Hepatocyte (in vitro differentiated cells): ENCODE measurements at regions not wholly inside any gene's neighbourhood (a gene's known extent, or its start where the extent isn't known, plus 50 kb on each side); places are given as distances from the start of the nearest gene placed in this dataset.

Experiments used
- DNase-seq: peaks from one replicate; pipeline ENCODE4 v3.0.0-alpha.2; 2016; ENCODE audit warnings: low spot score
- H2AFZ ChIP-seq: fragments of 200-600 bp; sonication (generic); 2 replicates; pipeline ENCODE4 v1.6.0; 2016; ENCODE audit warnings: antibody characterized with exemption, mild to moderate bottlenecking
- H3K27ac ChIP-seq: fragments of 200-600 bp; sonication (generic); 2 replicates; pipeline ENCODE4 v1.5.1; 2016; ENCODE audit warnings: mild to moderate bottlenecking
- H3K27me3 ChIP-seq: fragments of 200-600 bp; sonication (generic); 2 replicates; pipeline ENCODE4 v1.6.1; 2016
- H3K36me3 ChIP-seq: fragments of 200-600 bp; sonication (generic); replicated peaks from 2 replicates; pipeline ENCODE4 v1.5.1; 2016; ENCODE audit warnings: low read depth; ENCODE audit not compliant: insufficient read depth
- H3K4me1 ChIP-seq: fragments of 200-600 bp; sonication (generic); 2 replicates; pipeline ENCODE4 v1.5.1; 2016; ENCODE audit warnings: mild to moderate bottlenecking, moderate library complexity; ENCODE audit not compliant: insufficient read depth
- H3K4me2 ChIP-seq: fragments of 200-600 bp; sonication (generic); 2 replicates; pipeline ENCODE4 v1.6.0; 2016
- H3K4me3 ChIP-seq: fragments of 200-600 bp; sonication (generic); 2 replicates; pipeline ENCODE4 v1.5.1; 2016; ENCODE audit warnings: mild to moderate bottlenecking
- H3K79me2 ChIP-seq: fragments of 200-600 bp; sonication (generic); 2 replicates; pipeline ENCODE4 v1.6.0; 2017; ENCODE audit warnings: mild to moderate bottlenecking
- H3K9me2 ChIP-seq: fragments of 200-600 bp; sonication (generic); replicated peaks from 2 replicates; pipeline ENCODE4 v1.6.0; 2017; ENCODE audit warnings: mild to moderate bottlenecking; ENCODE audit not compliant: insufficient read depth
- H3K9me3 ChIP-seq: fragments of 200-600 bp; sonication (generic); 2 replicates; pipeline ENCODE4 v1.5.1; 2016; ENCODE audit warnings: low read depth, mild to moderate bottlenecking
- H4K20me1 ChIP-seq: fragments of 200-600 bp; sonication (generic); 2 replicates; pipeline ENCODE4 v1.6.0; 2016; ENCODE audit warnings: mild to moderate bottlenecking; ENCODE audit not compliant: insufficient read depth, poor library complexity, severe bottlenecking
- CTCF ChIP-seq: fragments of 200-600 bp; sonication (generic); IDR thresholded peaks from 2 replicates; pipeline ENCODE4 v1.5.1; 2016; ENCODE audit warnings: antibody characterized with exemption, mild to moderate bottlenecking; ENCODE audit not compliant: poor library complexity
- EZH2 ChIP-seq: fragments of 200-600 bp; sonication (generic); IDR thresholded peaks from 2 replicates; pipeline ENCODE4 v1.6.1; 2016; ENCODE audit warnings: antibody characterized with exemption, mild to moderate bottlenecking, borderline replicate concordance
- EZH2phosphoT487 ChIP-seq: fragments of 200-600 bp; sonication (generic); IDR thresholded peaks from one replicate; pipeline ENCODE4 v1.6.1; 2018; ENCODE audit warnings: antibody characterized with exemption, mild to moderate bottlenecking, low read depth, moderate library complexity; ENCODE audit not compliant: unreplicated experiment, severe bottlenecking
- WGBS: methylation state at CpG from one replicate; pipeline ENCODE4 v1.1.6; 2016; ENCODE audit warnings: low lambda C conversion rate; ENCODE audit errors: missing lambda C conversion rate; 5-methylcytosine and 5-hydroxymethylcytosine counted together

- Histone ChIP-seq H3K4me2 (no peak overlapping the region), H3K27ac (no peak overlapping the region), H2AFZ (no peak overlapping the region), H3K79me2 (no peaks in the 10 kb centered on the region), H3K4me3 (no peak overlapping the region), H3K4me1 (no peaks in the 10 kb centered on the region), H4K20me1 (no peaks in the 10 kb centered on the region), H3K9me3 (no peaks in the 10 kb centered on the region), H3K9me2 (no peaks in the 10 kb centered on the region), H3K27me3 (no peaks in the 10 kb centered on the region), H3K36me3 (no peaks in the 10 kb centered on the region)
- TF ChIP-seq EZH2 (no peak), CTCF (no peak), EZH2phosphoT487 (no peak)
- DNase-seq: peak; percentile 16
- WGBS: 68% methylated on average over 8 of the region's 8 CpGs
Observed at GRCh38 chr15:69823223-69823907, 274.4 kb downstream of the TLE3 start.

GRCh38 chr15:69824075-69824876, 273.4 kb downstream of the TLE3 start:
- no peaks in the 10 kb centered on the region for H4K20me1 ChIP-seq
- DNase-seq: no peak
- H3K27me3 ChIP-seq: no peaks in the 10 kb centered on the region
- H3K79me2 ChIP-seq: no peaks in the 10 kb centered on the region
- no peak overlapping the region for H3K27ac ChIP-seq
- 64% methylated on average over 9 of the region's 9 CpGs for WGBS
- H3K9me2 ChIP-seq: no peaks in the 10 kb centered on the region
- no peak overlapping the region for H3K4me3 ChIP-seq
- H3K9me3 ChIP-seq: no peaks in the 10 kb centered on the region
- H3K4me1 ChIP-seq: no peaks in the 10 kb centered on the region
- H2AFZ ChIP-seq: no peak overlapping the region
- TF ChIP-seq EZH2 (no peak), CTCF (no peak), EZH2phosphoT487 (no peak)
- no peaks in the 10 kb centered on the region for H3K36me3 ChIP-seq
- H3K4me2 ChIP-seq: no peak overlapping the region

DNA sequence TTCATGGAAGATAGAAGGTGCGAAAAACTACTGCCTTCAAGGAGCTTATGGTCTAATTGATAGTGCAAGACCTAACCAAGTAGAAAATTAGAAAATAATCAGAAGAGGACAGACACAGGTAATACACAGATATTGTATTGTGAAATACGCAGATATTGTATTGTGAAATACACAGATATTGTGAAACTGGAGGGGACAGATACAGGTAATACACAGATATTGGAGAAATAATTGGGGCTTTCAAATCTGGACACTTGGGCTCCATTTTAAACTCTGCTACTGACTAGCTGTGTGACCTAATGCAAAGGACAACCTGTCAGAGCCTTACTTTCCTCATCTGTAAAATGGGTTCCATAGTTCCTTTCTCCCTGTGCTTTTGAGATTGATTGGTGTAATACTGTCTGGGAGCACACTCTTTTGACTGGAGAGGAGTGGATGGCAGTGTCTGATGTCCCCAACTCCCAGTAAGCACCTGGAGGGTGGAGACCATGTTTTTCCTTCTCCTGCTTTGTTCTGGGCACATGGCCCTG, 272.8 kb downstream of the TLE3 start:
- Histone ChIP-seq H3K9me3 (no peaks in the 10 kb centered on the region), H3K79me2 (no peaks in the 10 kb centered on the region), H2AFZ (no peak overlapping the region), H3K27ac (no peak overlapping the region), H3K36me3 (no peaks in the 10 kb centered on the region), H3K4me2 (no peak overlapping the region), H4K20me1 (no peaks in the 10 kb centered on the region), H3K4me3 (no peak overlapping the region), H3K27me3 (no peaks in the 10 kb centered on the region), H3K4me1 (no peaks in the 10 kb centered on the region), H3K9me2 (no peaks in the 10 kb centered on the region)
- 97% methylated on average over 2 of the region's 2 CpGs for WGBS
- TF ChIP-seq EZH2phosphoT487 (no peak), EZH2 (no peak)
- no peak for DNase-seq
